Endodermal cell (in vitro differentiated cells): ENCODE measurements at regions not wholly inside any gene's neighbourhood (a gene's known extent, or its start where the extent isn't known, plus 50 kb on each side); places are given as distances from the start of the nearest gene placed in this dataset.
A peak's percentile ranks its signal among the peaks of the same experiment; 100 is the strongest.

ENCODE experiments used
- DNase-seq: peaks from one replicate; pipeline ENCODE4 v3.0.0-alpha.2; 2017
- H3K27ac ChIP-seq: 2 replicates; pipeline ENCODE4 v1.5.1; 2013; ENCODE audit warnings: mild to moderate bottlenecking, low read depth, low read length, moderate library complexity
- H3K27me3 ChIP-seq: 2 replicates; pipeline ENCODE4 v1.6.1; 2013; ENCODE audit warnings: mild to moderate bottlenecking, low read length, moderate library complexity; ENCODE audit not compliant: insufficient read depth, control insufficient read depth, poor library complexity, severe bottlenecking
- H3K36me3 ChIP-seq: 2 replicates; pipeline ENCODE4 v1.7.0; 2013; ENCODE audit warnings: mild to moderate bottlenecking, low read length, moderate library complexity; ENCODE audit not compliant: control insufficient read depth, insufficient read depth
- H3K4me1 ChIP-seq: one replicate; pipeline ENCODE4 v1.7.0; 2013; ENCODE audit warnings: low read length; ENCODE audit not compliant: control insufficient read depth, insufficient read depth
- H3K4me3 ChIP-seq: 2 replicates; pipeline ENCODE4 v1.5.1; 2013; ENCODE audit warnings: mild to moderate bottlenecking, low read length, moderate library complexity
- H3K9ac ChIP-seq: 2 replicates; pipeline ENCODE4 v1.6.1; 2013; ENCODE audit warnings: mild to moderate bottlenecking, low read length, moderate library complexity; ENCODE audit not compliant: poor library complexity, severe bottlenecking; ENCODE audit errors: extremely low read depth
- H3K9me3 ChIP-seq: 2 replicates; pipeline ENCODE4 v1.6.1; 2013; ENCODE audit warnings: mild to moderate bottlenecking, low read length, moderate library complexity; ENCODE audit not compliant: control insufficient read depth
- H3K27ac Mint-ChIP-seq: 2 replicates; pipeline ENCODE4 v1.8.0; 2020; ENCODE audit warnings: mixed read lengths
- H3K27me3 Mint-ChIP-seq: 2 replicates; pipeline ENCODE4 v1.8.0; 2021; ENCODE audit warnings: mild to moderate bottlenecking, mixed read lengths; ENCODE audit not compliant: insufficient read depth
- H3K36me3 Mint-ChIP-seq: 2 replicates; pipeline ENCODE4 v1.8.0; 2020; ENCODE audit warnings: low read depth, mixed read lengths
- H3K4me1 Mint-ChIP-seq: 2 replicates; pipeline ENCODE4 v1.8.0; 2020; ENCODE audit warnings: mixed read lengths
- H3K4me3 Mint-ChIP-seq: 2 replicates; pipeline ENCODE4 v1.8.0; 2020; ENCODE audit warnings: mild to moderate bottlenecking, moderate library complexity, mixed read lengths
- H3K9me3 Mint-ChIP-seq: 2 replicates; pipeline ENCODE4 v1.8.0; 2020; ENCODE audit warnings: mild to moderate bottlenecking, mixed read lengths
- WGBS, 2 experiments: methylation state at CpG; one replicate each; pipeline versions ENCODE4 v1.1.5 to v1.1.7; 2013; ENCODE audit warnings: missing lambda C conversion rate in 2 of 2, mixed read lengths in 1 of 2; ENCODE audit not compliant: insufficient coverage in 1 of 2, insufficient read length in 1 of 2; 5-methylcytosine and 5-hydroxymethylcytosine counted together
- TF ChIP-seq, protein P1 (sequence below): fragments of 200-600 bp; sonication (generic); conservative IDR thresholded peaks from 2 replicates; pipeline ENCODE4 v1.5.0; 2021; ENCODE audit warnings: antibody characterized with exemption, mild to moderate bottlenecking

DNA sequence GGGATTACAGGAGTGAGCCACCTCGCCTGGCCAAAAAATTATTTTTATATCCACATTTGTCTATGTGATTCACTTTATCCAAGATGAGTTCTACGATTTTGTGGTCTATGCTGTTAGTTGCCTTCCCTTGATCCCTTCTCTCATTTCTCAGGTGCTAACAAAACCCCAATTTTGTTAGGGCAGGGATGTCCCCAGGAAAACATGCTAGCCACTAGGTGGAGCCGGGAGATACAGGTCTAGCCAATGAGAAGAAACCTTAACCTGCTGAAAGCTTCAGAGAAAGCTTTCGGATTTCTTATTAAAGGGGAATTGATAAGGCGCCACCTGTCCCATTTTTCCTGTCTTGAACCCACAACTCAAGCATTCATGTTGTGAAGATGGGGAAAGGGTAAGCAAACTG, 167.4 kb upstream of the OLIG3 start:
- Histone ChIP-seq H3K27ac (no peak overlapping the region), H3K9me3 (no peaks in the 10 kb centered on the region), H3K36me3 (no peaks in the 10 kb centered on the region), H3K9ac (no peak overlapping the region), H3K27me3 (no peaks in the 10 kb centered on the region), H3K4me1 (no peaks in the 10 kb centered on the region), H3K4me3 (no peak overlapping the region)
- no peaks in the 10 kb centered on the region for H3K36me3 Mint-ChIP-seq
- no peak overlapping the region for H3K27ac Mint-ChIP-seq
- WGBS, 2 experiments, result 81 to 92% methylated on average over 2 to 5 of the region's 5 CpGs
- peaks cover 3% of the 10 kb centered on the region for H3K4me1 Mint-ChIP-seq
- TF ChIP-seq, protein P1, sequence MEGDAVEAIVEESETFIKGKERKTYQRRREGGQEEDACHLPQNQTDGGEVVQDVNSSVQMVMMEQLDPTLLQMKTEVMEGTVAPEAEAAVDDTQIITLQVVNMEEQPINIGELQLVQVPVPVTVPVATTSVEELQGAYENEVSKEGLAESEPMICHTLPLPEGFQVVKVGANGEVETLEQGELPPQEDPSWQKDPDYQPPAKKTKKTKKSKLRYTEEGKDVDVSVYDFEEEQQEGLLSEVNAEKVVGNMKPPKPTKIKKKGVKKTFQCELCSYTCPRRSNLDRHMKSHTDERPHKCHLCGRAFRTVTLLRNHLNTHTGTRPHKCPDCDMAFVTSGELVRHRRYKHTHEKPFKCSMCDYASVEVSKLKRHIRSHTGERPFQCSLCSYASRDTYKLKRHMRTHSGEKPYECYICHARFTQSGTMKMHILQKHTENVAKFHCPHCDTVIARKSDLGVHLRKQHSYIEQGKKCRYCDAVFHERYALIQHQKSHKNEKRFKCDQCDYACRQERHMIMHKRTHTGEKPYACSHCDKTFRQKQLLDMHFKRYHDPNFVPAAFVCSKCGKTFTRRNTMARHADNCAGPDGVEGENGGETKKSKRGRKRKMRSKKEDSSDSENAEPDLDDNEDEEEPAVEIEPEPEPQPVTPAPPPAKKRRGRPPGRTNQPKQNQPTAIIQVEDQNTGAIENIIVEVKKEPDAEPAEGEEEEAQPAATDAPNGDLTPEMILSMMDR, result peak; percentile 64
- H3K9me3 Mint-ChIP-seq, result peaks cover under 1% of the 10 kb centered on the region
- peak; percentile 70 for DNase-seq
- no peaks in the 10 kb centered on the region for H3K27me3 Mint-ChIP-seq
- no peak overlapping the region for H3K4me3 Mint-ChIP-seq

DNA sequence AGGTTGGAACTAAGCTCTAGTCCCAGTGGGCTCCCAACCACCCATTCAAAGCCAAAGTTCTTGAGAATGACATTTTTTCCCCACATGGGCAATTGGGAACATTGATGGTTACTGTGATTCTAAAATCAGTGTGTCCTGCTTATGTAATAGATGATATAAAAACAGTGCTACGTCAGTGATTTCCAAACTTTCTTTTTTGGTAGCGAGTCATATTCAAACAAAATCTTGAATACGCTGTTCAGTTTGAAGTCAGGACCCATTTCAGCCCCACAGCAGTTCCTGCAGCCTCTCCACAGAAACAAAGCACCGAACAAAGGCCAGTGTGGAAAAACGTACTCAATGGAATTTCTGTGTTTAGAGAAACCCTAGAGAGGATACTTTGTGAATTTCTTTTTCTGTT, 170.0 kb upstream of the OLIG3 start:
- Mint-ChIP-seq H3K27ac (no peak overlapping the region), H3K4me1 (peaks cover 3% of the 10 kb centered on the region), H3K9me3 (no peaks in the 10 kb centered on the region), H3K4me3 (no peak overlapping the region), H3K36me3 (no peaks in the 10 kb centered on the region), H3K27me3 (no peaks in the 10 kb centered on the region)
- Histone ChIP-seq H3K27ac (no peak overlapping the region), H3K4me3 (no peak overlapping the region), H3K9me3 (no peaks in the 10 kb centered on the region), H3K4me1 (no peaks in the 10 kb centered on the region), H3K36me3 (no peaks in the 10 kb centered on the region), H3K27me3 (no peaks in the 10 kb centered on the region), H3K9ac (no peak overlapping the region)
- no peak for DNase-seq
- 84 to 98% methylated on average over 4 to 5 of the region's 5 CpGs for WGBS, 2 experiments
- TF ChIP-seq, protein P1, result no peak

DNA sequence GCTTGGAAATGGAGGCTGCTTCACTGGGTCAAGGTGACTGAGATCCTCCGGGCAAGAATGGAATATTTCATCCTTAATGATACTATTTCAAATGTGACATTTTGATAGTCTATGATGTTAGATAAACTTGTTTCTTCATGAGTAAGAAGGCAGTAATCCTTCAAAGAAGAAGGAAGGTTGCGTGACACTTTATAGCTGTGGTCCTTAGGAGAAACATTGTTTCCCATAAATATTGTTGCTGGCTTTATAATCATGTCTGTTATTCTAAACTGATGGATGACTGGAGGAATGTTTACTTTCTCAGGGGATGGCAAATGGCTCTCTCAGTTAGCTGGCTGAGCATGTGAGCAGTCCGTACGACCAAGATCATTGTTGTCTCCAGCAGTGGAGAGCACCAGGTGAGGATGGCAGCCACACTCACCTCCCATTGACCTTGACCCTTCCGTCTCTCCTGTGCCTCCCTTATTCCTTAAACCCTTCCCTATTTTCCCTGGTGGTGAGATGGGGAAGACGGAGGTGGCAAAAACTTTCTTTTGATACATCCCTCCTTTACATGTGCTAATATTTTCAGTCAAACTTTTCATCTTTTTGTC, 171.2 kb upstream of the OLIG3 start:
- no peak for DNase-seq
- H3K27me3 ChIP-seq, result no peaks in the 10 kb centered on the region
- H3K4me1 ChIP-seq, result no peaks in the 10 kb centered on the region
- Mint-ChIP-seq H3K27me3 (no peaks in the 10 kb centered on the region), H3K36me3 (no peaks in the 10 kb centered on the region), H3K27ac (no peak overlapping the region), H3K4me3 (no peak overlapping the region), H3K9me3 (no peaks in the 10 kb centered on the region), H3K4me1 (no peaks in the 10 kb centered on the region)
- no peaks in the 10 kb centered on the region for H3K9me3 ChIP-seq
- no peaks in the 10 kb centered on the region for H3K36me3 ChIP-seq
- H3K9ac ChIP-seq, result no peak overlapping the region
- TF ChIP-seq, protein P1, result no peak
- WGBS, 2 experiments, result 87 to 100% methylated on average over 3 to 6 of the region's 6 CpGs
- no peak overlapping the region for H3K4me3 ChIP-seq
- no peak overlapping the region for H3K27ac ChIP-seq
